OCI-LY1 (cell line): ENCODE measurements at regions not wholly inside any gene's neighbourhood (a gene's known extent, or its start where the extent isn't known, plus 50 kb on each side); places are given as distances from the start of the nearest gene placed in this dataset.
"Not testable (repeated sequence)": the region's sequence is repeated elsewhere in the genome, so short reads cannot be mapped to it uniquely, and the experiment has no call there.

Experiments
- H2AFZ ChIP-seq: fragments of 200-600 bp; sonication (generic), shearing (Covaris generic); 2 replicates; pipeline ENCODE4 v1.6.0; 2014; ENCODE audit warnings: antibody characterized with exemption, mild to moderate bottlenecking, low read length
- H3F3A ChIP-seq: fragments of 200-600 bp; sonication (generic), shearing (Covaris generic); 2 replicates; pipeline ENCODE4 v1.6.0; 2014; ENCODE audit warnings: mild to moderate bottlenecking, antibody characterized with exemption, low read length, moderate library complexity; ENCODE audit not compliant: insufficient read depth
- H3K27ac ChIP-seq: fragments of 200-600 bp; sonication (generic); 2 replicates; pipeline ENCODE4 v1.5.1; 2014; ENCODE audit warnings: low read length, mixed run types, mild to moderate bottlenecking, low read depth; ENCODE audit not compliant: poor library complexity, severe bottlenecking
- H3K27me3 ChIP-seq: fragments of 200-600 bp; sonication (generic); 2 replicates; pipeline ENCODE4 v1.6.0; 2014; ENCODE audit warnings: antibody characterized with exemption, mild to moderate bottlenecking, low read length, moderate library complexity; ENCODE audit not compliant: insufficient read depth
- H3K36me3 ChIP-seq: fragments of 200-600 bp; sonication (generic); 2 replicates; pipeline ENCODE4 v1.6.1; 2014; ENCODE audit warnings: mild to moderate bottlenecking, antibody characterized with exemption, low read length, moderate library complexity, mixed read lengths; ENCODE audit not compliant: insufficient read depth
- H3K4me1 ChIP-seq: fragments of 200-600 bp; sonication (generic); 2 replicates; pipeline ENCODE4 v1.5.1; 2014; ENCODE audit warnings: mild to moderate bottlenecking, low read length, moderate library complexity; ENCODE audit not compliant: insufficient read depth, severe bottlenecking
- H3K4me2 ChIP-seq: fragments of 200-600 bp; sonication (generic), shearing (Covaris generic); 2 replicates; pipeline ENCODE4 v1.6.1; 2014; ENCODE audit warnings: low read length
- H3K4me3 ChIP-seq: fragments of 200-600 bp; sonication (generic); 2 replicates; pipeline ENCODE4 v1.5.1; 2014; ENCODE audit warnings: low read length, low read depth, mild to moderate bottlenecking, mixed read lengths; ENCODE audit not compliant: poor library complexity, severe bottlenecking
- H3K79me2 ChIP-seq: fragments of 200-600 bp; shearing (Covaris generic); 2 replicates; pipeline ENCODE4 v1.6.1; 2016; ENCODE audit warnings: mixed run types, low read length, mixed read lengths; ENCODE audit not compliant: insufficient read depth
- H3K9ac ChIP-seq: fragments of 200-600 bp; sonication (generic), shearing (Covaris generic); 2 replicates; pipeline ENCODE4 v1.6.1; 2014; ENCODE audit warnings: mild to moderate bottlenecking, low read length, mixed read lengths
- H3K9me2 ChIP-seq: fragments of 200-600 bp; sonication (generic), shearing (Covaris generic); 2 replicates; pipeline ENCODE4 v1.6.1; 2014; ENCODE audit warnings: low read depth, mild to moderate bottlenecking, low read length, mixed read lengths
- H3K9me3 ChIP-seq: fragments of 200-600 bp; shearing (Covaris generic); 2 replicates; pipeline ENCODE4 v1.6.1; 2014; ENCODE audit warnings: low read length, mixed read lengths
- H4K20me1 ChIP-seq: fragments of 200-600 bp; sonication (generic), shearing (Covaris generic); 2 replicates; pipeline ENCODE4 v1.6.0; 2016; ENCODE audit warnings: mild to moderate bottlenecking, low read length; ENCODE audit not compliant: insufficient read depth
- CTCF ChIP-seq: fragments of 200-600 bp; sonication (generic), shearing (Covaris generic); IDR thresholded peaks from 2 replicates; pipeline ENCODE4 v1.5.1; 2017; ENCODE audit warnings: mild to moderate bottlenecking, antibody characterized with exemption, low read length, moderate library complexity, mixed read lengths
- EZH2 ChIP-seq: fragments of 200-600 bp; sonication (generic), shearing (Covaris generic); IDR thresholded peaks from 2 replicates; pipeline ENCODE4 v1.8.0; 2017; ENCODE audit warnings: borderline replicate concordance, mixed run types, mild to moderate bottlenecking, antibody characterized with exemption, low read length, moderate library complexity, mixed read lengths

- Histone ChIP-seq H3K27ac (no peak overlapping the region), H4K20me1 (no peaks in the 10 kb centered on the region), H3K9ac (no peak overlapping the region), H3K4me1 (no peaks in the 10 kb centered on the region), H3K9me2 (no peaks in the 10 kb centered on the region), H3K36me3 (no peaks in the 10 kb centered on the region), H2AFZ (no peak overlapping the region), H3K27me3 (no peaks in the 10 kb centered on the region), H3F3A (no peaks in the 10 kb centered on the region), H3K4me3 (no peak overlapping the region), H3K79me2 (no peaks in the 10 kb centered on the region), H3K4me2 (no peak overlapping the region), H3K9me3 (no peaks in the 10 kb centered on the region)
- TF ChIP-seq EZH2 (no peak), CTCF (no peak)
Observed at GRCh38 chr5:28954074-28954473, 1915.7 kb upstream of the CDH9 start.

- H3K4me2 ChIP-seq, result no peak overlapping the region
- H3K27me3 ChIP-seq, result no peaks in the 10 kb centered on the region
- TF ChIP-seq EZH2 (no peak), CTCF (no peak)
- no peaks in the 10 kb centered on the region for H3K79me2 ChIP-seq
- no peak overlapping the region for H2AFZ ChIP-seq
- H3K9ac ChIP-seq, result no peak overlapping the region
- no peaks in the 10 kb centered on the region for H4K20me1 ChIP-seq
- H3F3A ChIP-seq, result no peaks in the 10 kb centered on the region
- H3K4me3 ChIP-seq, result no peak overlapping the region
- H3K4me1 ChIP-seq, result no peaks in the 10 kb centered on the region
- no peak overlapping the region for H3K27ac ChIP-seq
- H3K36me3 ChIP-seq, result no peaks in the 10 kb centered on the region
- no peaks in the 10 kb centered on the region for H3K9me3 ChIP-seq
- no peaks in the 10 kb centered on the region for H3K9me2 ChIP-seq
Observed at GRCh38 chr5:28947865-28948264, 1909.5 kb upstream of the CDH9 start.

GRCh38 chr5:28945859-28946258, 1907.5 kb upstream of the CDH9 start:
- H3K79me2 ChIP-seq, result no peaks in the 10 kb centered on the region
- TF ChIP-seq CTCF, result no peak
- TF ChIP-seq EZH2, result no peak
- H3K4me2 ChIP-seq, result no peak overlapping the region
- H3K27ac ChIP-seq, result no peak overlapping the region
- H3K9ac ChIP-seq, result no peak overlapping the region
- no peaks in the 10 kb centered on the region for H3K9me2 ChIP-seq
- no peak overlapping the region for H2AFZ ChIP-seq
- no peak overlapping the region for H3K4me3 ChIP-seq
- H3K9me3 ChIP-seq, result no peaks in the 10 kb centered on the region
- no peaks in the 10 kb centered on the region for H4K20me1 ChIP-seq
- H3K27me3 ChIP-seq, result no peaks in the 10 kb centered on the region
- H3F3A ChIP-seq, result no peaks in the 10 kb centered on the region
- H3K36me3 ChIP-seq, result no peaks in the 10 kb centered on the region
- H3K4me1 ChIP-seq, result no peaks in the 10 kb centered on the region

- H3K36me3 ChIP-seq, H3F3A ChIP-seq, H3K9ac ChIP-seq, H3K9me2 ChIP-seq, H3K9me3 ChIP-seq, H3K4me3 ChIP-seq, H2AFZ ChIP-seq, H3K4me2 ChIP-seq, H3K27me3 ChIP-seq, H4K20me1 ChIP-seq, H3K4me1 ChIP-seq, H3K27ac ChIP-seq, H3K79me2 ChIP-seq: not testable (repeated sequence)
Observed at GRCh38 chr5:28929366-28929765, 1891.0 kb upstream of the CDH9 start.

- not testable (repeated sequence) for H4K20me1 ChIP-seq, H2AFZ ChIP-seq, H3K4me2 ChIP-seq, H3K36me3 ChIP-seq, H3K9me3 ChIP-seq, H3F3A ChIP-seq, H3K9me2 ChIP-seq, H3K27ac ChIP-seq, H3K4me1 ChIP-seq, H3K79me2 ChIP-seq, H3K27me3 ChIP-seq, H3K9ac ChIP-seq, H3K4me3 ChIP-seq
Observed at GRCh38 chr5:28928327-28928790, 1890.0 kb upstream of the CDH9 start.
